Left ventricle myocardium inferior (tissue), 1 donor: ENCODE measurements at regions not wholly inside any gene's neighbourhood (a gene's known extent, or its start where the extent isn't known, plus 50 kb on each side); places are given as distances from the start of the nearest gene placed in this dataset.

ENCODE experiments used
- DNase-seq: peaks from one replicate; pipeline ENCODE4 v3.0.0-alpha.2; 2020
- H3K27ac ChIP-seq: fragments of 200-600 bp; replicated peaks from 2 replicates; pipeline ENCODE4 v1.8.0; 2021
- H3K27me3 ChIP-seq: fragments of 200-600 bp; 2 replicates; pipeline ENCODE4 v1.8.0; 2021; ENCODE audit warnings: low read depth
- H3K36me3 ChIP-seq: fragments of 200-600 bp; 2 replicates; pipeline ENCODE4 v1.8.0; 2021
- H3K4me1 ChIP-seq: fragments of 200-600 bp; 2 replicates; pipeline ENCODE4 v1.8.0; 2021
- H3K4me3 ChIP-seq: fragments of 200-600 bp; 2 replicates; pipeline ENCODE4 v1.8.0; 2021; ENCODE audit warnings: mild to moderate bottlenecking, moderate library complexity
- H3K9me3 ChIP-seq: fragments of 200-600 bp; replicated peaks from 2 replicates; pipeline ENCODE4 v1.8.0; 2021
- CTCF ChIP-seq: fragments of 200-600 bp; IDR thresholded peaks from 2 replicates; pipeline ENCODE4 v1.8.0; 2021; ENCODE audit warnings: antibody characterized with exemption, mild to moderate bottlenecking, borderline replicate concordance
- intact Hi-C: fragments of 100-400 bp; cut with micrococcal nuclease; formaldehyde crosslinking; loops from one replicate; pipeline ENCODE4 v1.11.0; 2022
- donor health status: DM: no; HTN: yes; CAD: no; lungs with severe emphysema.

GRCh38 chr15:69644876-69645275, 192.3 kb downstream of the RPLP1 start:
- Histone ChIP-seq H3K27ac (no peak overlapping the region), H3K36me3 (no peaks in the 10 kb centered on the region), H3K4me1 (peaks cover 6% of the 10 kb centered on the region), H3K4me3 (no peak overlapping the region), H3K27me3 (peaks cover 41% of the 10 kb centered on the region), H3K9me3 (peaks cover 18% of the 10 kb centered on the region)
- intact Hi-C loops = no loop called here
- TF ChIP-seq CTCF = no peak
- DNase-seq = no peak

- peaks cover 63% of the 10 kb centered on the region for H3K27me3 ChIP-seq
- intact Hi-C loops = no loop called here
These were observed 194.5 kb downstream of the RPLP1 start for GRCh38 chr15:69647142-69647513.

DNA sequence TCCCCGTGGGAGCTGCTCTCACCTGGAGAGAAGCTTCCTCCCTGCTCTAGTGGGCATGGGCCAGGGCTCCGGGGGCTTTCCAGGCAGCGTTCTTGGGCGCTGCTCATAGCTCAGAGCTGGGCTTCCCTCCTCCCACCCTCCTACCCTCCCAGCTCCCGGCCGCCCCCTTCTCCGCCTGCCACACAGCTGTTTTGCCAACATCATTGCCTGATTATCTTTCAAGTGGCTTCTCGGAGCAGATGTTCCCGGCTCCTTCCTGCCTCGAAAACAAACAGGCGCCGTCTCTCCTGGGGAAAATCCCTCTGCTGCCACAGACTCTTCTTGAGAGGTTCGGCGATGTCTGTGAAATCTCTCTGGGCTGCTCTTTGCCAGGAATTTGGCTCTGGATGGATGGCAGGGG, 195.6 kb downstream of the RPLP1 start:
- peaks cover 6% of the 10 kb centered on the region for H3K4me1 ChIP-seq
- H3K36me3 ChIP-seq = no peaks in the 10 kb centered on the region
- H3K27ac ChIP-seq = no peak overlapping the region
- no peak overlapping the region for H3K4me3 ChIP-seq
- intact Hi-C loops = no loop called here
- no peak for TF ChIP-seq CTCF
- H3K27me3 ChIP-seq = peaks cover 74% of the 10 kb centered on the region
- H3K9me3 ChIP-seq = no peaks in the 10 kb centered on the region
- DNase-seq = no peak

More at GRCh38 chr15:69647142-69647513, 194.5 kb downstream of the RPLP1 start:
- DNase-seq = no peak
- no peak for TF ChIP-seq CTCF
- no peaks in the 10 kb centered on the region for H3K36me3 ChIP-seq
- H3K4me1 ChIP-seq = peaks cover 6% of the 10 kb centered on the region
- H3K4me3 ChIP-seq = no peak overlapping the region
- no peak overlapping the region for H3K27ac ChIP-seq
- H3K9me3 ChIP-seq = no peaks in the 10 kb centered on the region

GRCh38 chr15:69648775-69649735, 196.4 kb downstream of the RPLP1 start:
- Histone ChIP-seq H3K4me3 (no peak overlapping the region), H3K9me3 (no peaks in the 10 kb centered on the region), H3K27ac (no peak overlapping the region), H3K36me3 (no peaks in the 10 kb centered on the region), H3K4me1 (peaks cover 6% of the 10 kb centered on the region), H3K27me3 (peaks cover 83% of the 10 kb centered on the region)
- intact Hi-C loops = no loop called here
- DNase-seq = no peak
- TF ChIP-seq CTCF = no peak

- H3K27ac ChIP-seq = no peak overlapping the region
- TF ChIP-seq CTCF = no peak
- DNase-seq = no peak
- no peaks in the 10 kb centered on the region for H3K36me3 ChIP-seq
- H3K9me3 ChIP-seq = no peaks in the 10 kb centered on the region
- intact Hi-C loops = no loop called here
- no peak overlapping the region for H3K4me3 ChIP-seq
- H3K4me1 ChIP-seq = peaks cover 6% of the 10 kb centered on the region
- H3K27me3 ChIP-seq = peaks cover 98% of the 10 kb centered on the region
These were observed 199.7 kb downstream of the RPLP1 start for GRCh38 chr15:69652293-69652692.
